ENCODE measurements at regions not wholly inside any gene's neighbourhood (a gene's known extent, or its start where the extent isn't known, plus 50 kb on each side); places are given as distances from the start of the nearest gene placed in this dataset.

GRCh38 chr20:17807651-17808050 lies 107.9 kb downstream of the BANF2 start (continued):
- TF ChIP-seq ZBTB33 (IDR thresholded peaks at IDR 0.05; ENCODE audit: extremely low read depth, insufficient replicate concordance, low read length) (no peak), JUND (IDR thresholded peaks at IDR 0.05) (no peak), CEBPB (IDR thresholded peaks at IDR 0.05; ENCODE audit: low read depth) (no peak), TCF7L2 (IDR thresholded peaks at IDR 0.05; ENCODE audit: borderline replicate concordance, extremely low read depth, insufficient read depth, insufficient read length) (no peak), ATF3 (IDR thresholded peaks at IDR 0.05) (no peak), EGR1 (IDR thresholded peaks at IDR 0.05; ENCODE audit: low read depth) (no peak)

GRCh38 chr20:17806739-17807441 lies 107.1 kb downstream of the BANF2 start:
- POLR2A ChIA-PET = no interaction called here

More at GRCh38 chr20:17806739-17807441, 107.1 kb downstream of the BANF2 start:
- Histone ChIP-seq H2AFZ (ENCODE audit: low read depth, low read length, poor library complexity, severe bottlenecking) (no peak overlapping the region), H3K4me1 (ENCODE audit: control insufficient read depth in 1 of 2, insufficient read depth in 2 of 2, low read length in 2 of 2) (peaks cover 3 to 4% of the 10 kb centered on the region in 2 experiments; a peak in 2 of 4 replicates), H3K79me2 (ENCODE audit: insufficient read depth, low read length) (no peaks in the 10 kb centered on the region), H3K9me2 (ENCODE audit: insufficient read depth) (no peaks in the 10 kb centered on the region), H3K36me3 (ENCODE audit: control insufficient read depth in 1 of 2, insufficient read depth in 2 of 2, low read length in 2 of 2) (no peaks in the 10 kb centered on the region), H3K27me3 (ENCODE audit: insufficient read depth, low read length) (no peaks in the 10 kb centered on the region), H3K4me3 (replicated peaks in 1 of 2; ENCODE audit: low read depth in 1 of 2, low read length in 2 of 2) (no peak overlapping the region), H3K9me3 (ENCODE audit: control insufficient read depth in 1 of 2, insufficient read depth in 1 of 2, low read depth in 1 of 2, low read length in 2 of 2) (no peaks in the 10 kb centered on the region), H3K4me2 (ENCODE audit: low read length) (no peak overlapping the region), H3K9ac (ENCODE audit: low read length) (no peak overlapping the region), H3K27ac (ENCODE audit: low read depth, low read length) (no peak overlapping the region), H4K20me1 (ENCODE audit: insufficient read depth) (no peaks in the 10 kb centered on the region)
- BruUV-seq (replicated peaks) = no TSS peak
- intact Hi-C loops (cut with micrococcal nuclease) = no loop called here
- TF ChIP-seq CBX3 (IDR thresholded peaks at IDR 0.05; ENCODE audit: low read depth) = no peak
- TF ChIP-seq ELF1 (IDR thresholded peaks at IDR 0.05; ENCODE audit: borderline replicate concordance, low read depth) = no peak
- no peak for TF ChIP-seq SRF (IDR thresholded peaks at IDR 0.05; ENCODE audit: low read depth)
- no peak for TF ChIP-seq POLR2AphosphoS5 (IDR thresholded peaks at IDR 0.05; ENCODE audit: low read depth, low read length)
- no peak for TF ChIP-seq JUND (IDR thresholded peaks at IDR 0.05)
- TF ChIP-seq ATF3 (IDR thresholded peaks at IDR 0.05) = no peak
- TF ChIP-seq REST (IDR thresholded peaks at IDR 0.05; ENCODE audit: low read depth) = no peak
- TF ChIP-seq CTCF (IDR thresholded peaks at IDR 0.05 in 2 of 3, conservative IDR thresholded peaks at IDR 0.05 in 1 of 3; ENCODE audit: borderline replicate concordance in 1 of 3, insufficient read depth in 1 of 3, low read depth in 2 of 3, low read length in 2 of 3) = no peak
- no peak for ATAC-seq
- CTCF ChIA-PET = no interaction called here
- DNase-seq (ENCODE audit: low read depth, low spot score) = no peak
- RAD21 ChIA-PET (ENCODE audit: low non-redundant PET in 1 of 2, low total read pairs in 2 of 2, uncharacterized antibody in 2 of 2, unreplicated experiment in 2 of 2) = no interaction called here

Measured in HCT116 (cell line).